Progenitor cell of endocrine pancreas (in vitro differentiated cells): ENCODE measurements at regions not wholly inside any gene's neighbourhood (a gene's known extent, or its start where the extent isn't known, plus 50 kb on each side); places are given as distances from the start of the nearest gene placed in this dataset.

Experiments
- DNase-seq: peaks from one replicate; pipeline ENCODE4 v3.0.0; 2021; ENCODE audit warnings: low spot score; ENCODE audit not compliant: unreplicated experiment
- H3K27ac Mint-ChIP-seq: 2 replicates; pipeline ENCODE4 v1.8.0; 2021; ENCODE audit warnings: mild to moderate bottlenecking, moderate library complexity, mixed read lengths
- H3K27me3 Mint-ChIP-seq: 2 replicates; pipeline ENCODE4 v1.8.0; 2021; ENCODE audit warnings: mixed read lengths
- H3K36me3 Mint-ChIP-seq: 2 replicates; pipeline ENCODE4 v1.8.0; 2022; ENCODE audit warnings: mixed read lengths; ENCODE audit not compliant: insufficient read depth
- H3K4me1 Mint-ChIP-seq: 2 replicates; pipeline ENCODE4 v1.8.0; 2021; ENCODE audit warnings: low read depth, mixed read lengths
- H3K4me3 Mint-ChIP-seq: 2 replicates; pipeline ENCODE4 v1.8.0; 2021; ENCODE audit warnings: low read depth, mild to moderate bottlenecking, moderate library complexity, mixed read lengths
- H3K9me3 Mint-ChIP-seq: 2 replicates; pipeline ENCODE4 v1.8.0; 2021; ENCODE audit warnings: low read depth, mixed read lengths
- CTCF ChIP-seq: fragments of 200-600 bp; sonication (generic); IDR thresholded peaks from one replicate; pipeline ENCODE4 v1.5.0; 2021; ENCODE audit warnings: antibody characterized with exemption, mild to moderate bottlenecking; ENCODE audit not compliant: unreplicated experiment

DNA sequence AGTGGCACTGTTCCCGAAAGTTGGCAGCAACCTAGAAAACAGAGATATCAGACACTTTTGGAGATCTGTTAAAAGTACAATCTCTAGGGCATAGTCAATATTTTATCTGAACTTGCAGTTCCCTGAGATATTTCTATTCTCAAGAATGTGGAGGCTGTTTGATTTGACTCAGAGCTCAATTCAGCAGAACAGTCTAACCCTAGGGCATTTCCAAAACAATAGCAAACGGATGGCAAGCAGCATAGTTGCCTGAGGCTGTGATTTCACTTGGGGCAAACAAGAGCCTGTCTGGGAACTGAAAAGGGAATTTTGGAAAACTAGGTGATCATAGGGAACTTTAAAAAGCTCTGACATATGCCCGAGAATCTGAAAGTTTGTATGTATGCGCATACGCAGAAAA, 772.8 kb upstream of the LRRTM1 start:
- Mint-ChIP-seq H3K4me3 (no peak overlapping the region), H3K9me3 (no peaks in the 10 kb centered on the region), H3K36me3 (no peaks in the 10 kb centered on the region), H3K4me1 (peaks cover 7% of the 10 kb centered on the region), H3K27me3 (no peaks in the 10 kb centered on the region), H3K27ac (peak overlapping the region; percentile 1)
- DNase-seq, result no peak
- no peak for TF ChIP-seq CTCF

- no peak overlapping the region for H3K4me3 Mint-ChIP-seq
- no peak overlapping the region for H3K27ac Mint-ChIP-seq
- H3K36me3 Mint-ChIP-seq, result no peaks in the 10 kb centered on the region
- no peak for TF ChIP-seq CTCF
- no peaks in the 10 kb centered on the region for H3K9me3 Mint-ChIP-seq
- no peak for DNase-seq
- no peaks in the 10 kb centered on the region for H3K27me3 Mint-ChIP-seq
- peaks cover 7% of the 10 kb centered on the region for H3K4me1 Mint-ChIP-seq
Measured at GRCh38 chr2:81073412-81073811, 768.9 kb upstream of the LRRTM1 start.

GRCh38 chr2:81068144-81068543, 763.6 kb upstream of the LRRTM1 start:
- H3K36me3 Mint-ChIP-seq, result no peaks in the 10 kb centered on the region
- H3K4me1 Mint-ChIP-seq, result no peaks in the 10 kb centered on the region
- peak; percentile 13 for TF ChIP-seq CTCF
- no peaks in the 10 kb centered on the region for H3K27me3 Mint-ChIP-seq
- no peak overlapping the region for H3K4me3 Mint-ChIP-seq
- no peak overlapping the region for H3K27ac Mint-ChIP-seq
- no peaks in the 10 kb centered on the region for H3K9me3 Mint-ChIP-seq
- no peak for DNase-seq

DNA sequence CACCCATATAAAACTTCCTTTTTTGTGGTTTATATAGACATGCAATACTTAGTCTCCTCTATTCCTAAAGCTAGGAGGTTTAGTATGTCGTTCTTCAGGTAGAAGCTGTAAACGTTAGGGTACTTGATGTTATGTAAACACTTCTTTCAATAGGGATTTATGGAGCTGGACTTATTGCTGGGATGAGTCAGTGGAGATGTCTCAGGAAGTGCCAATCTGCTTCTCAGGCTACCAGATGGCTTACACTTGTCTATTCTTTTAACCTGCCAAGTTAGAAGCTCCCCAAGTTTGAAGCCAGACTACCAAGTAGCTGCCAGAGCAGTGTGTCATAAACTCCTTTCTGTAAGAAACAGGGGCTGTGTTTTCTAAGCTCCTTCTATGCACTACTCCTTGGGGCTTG, 756.5 kb upstream of the LRRTM1 start:
- H3K9me3 Mint-ChIP-seq, result peaks cover 18% of the 10 kb centered on the region
- TF ChIP-seq CTCF, result no peak

DNA sequence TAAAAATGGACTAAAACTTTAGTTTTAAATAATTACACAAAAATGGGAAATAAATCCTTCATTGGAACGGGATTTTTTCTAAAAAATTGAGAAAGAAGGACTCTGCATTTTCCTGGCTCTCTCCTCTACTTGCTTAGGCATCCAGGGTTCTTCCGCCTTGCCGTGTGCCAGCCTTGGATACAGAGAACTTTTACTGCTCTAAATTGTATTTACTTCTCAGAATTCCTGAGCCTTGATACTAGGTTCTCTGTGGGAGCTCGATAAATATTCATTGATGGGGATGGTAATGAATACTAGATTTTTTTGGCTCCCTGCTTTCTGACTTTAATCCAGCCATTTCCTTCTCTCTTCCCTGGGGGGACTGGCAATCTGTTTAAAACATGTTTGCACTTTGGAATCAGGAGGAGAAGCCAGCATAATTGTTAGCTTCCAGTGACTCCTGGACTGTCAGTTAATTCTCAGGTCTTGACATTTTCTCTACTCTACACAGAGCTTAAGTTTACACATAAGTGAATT, 746.1 kb upstream of the LRRTM1 start:
- H3K4me3 Mint-ChIP-seq, result no peak overlapping the region
- H3K4me1 Mint-ChIP-seq, result peaks cover 3% of the 10 kb centered on the region
- no peak overlapping the region for H3K27ac Mint-ChIP-seq
- no peaks in the 10 kb centered on the region for H3K36me3 Mint-ChIP-seq
- no peaks in the 10 kb centered on the region for H3K27me3 Mint-ChIP-seq
- TF ChIP-seq CTCF, result no peak
- no peaks in the 10 kb centered on the region for H3K9me3 Mint-ChIP-seq
- no peak for DNase-seq

More for the DNA sequence above, 756.5 kb upstream of the LRRTM1 start:
- no peak overlapping the region for H3K4me3 Mint-ChIP-seq
- no peaks in the 10 kb centered on the region for H3K27me3 Mint-ChIP-seq
- DNase-seq, result no peak
- no peaks in the 10 kb centered on the region for H3K4me1 Mint-ChIP-seq
- H3K27ac Mint-ChIP-seq, result no peak overlapping the region
- no peaks in the 10 kb centered on the region for H3K36me3 Mint-ChIP-seq
